Inflammatory macrophage treated with lipopolysaccharide for 1 hour (primary cell): ENCODE measurements at regions not wholly inside any gene's neighbourhood (a gene's known extent, or its start where the extent isn't known, plus 50 kb on each side); places are given as distances from the start of the nearest gene placed in this dataset.

ENCODE experiments used
- DNase-seq, 2 donors: peaks; one replicate each; pipeline ENCODE4 v3.0.0-alpha.2; 2020 to 2022

GRCh38 chr2:59033661-59034060 is 792.5 kb upstream of the FANCL start:
- no peak for DNase-seq

GRCh38 chr2:59032499-59032898 is 791.4 kb upstream of the FANCL start:
- no peak for DNase-seq

DNA sequence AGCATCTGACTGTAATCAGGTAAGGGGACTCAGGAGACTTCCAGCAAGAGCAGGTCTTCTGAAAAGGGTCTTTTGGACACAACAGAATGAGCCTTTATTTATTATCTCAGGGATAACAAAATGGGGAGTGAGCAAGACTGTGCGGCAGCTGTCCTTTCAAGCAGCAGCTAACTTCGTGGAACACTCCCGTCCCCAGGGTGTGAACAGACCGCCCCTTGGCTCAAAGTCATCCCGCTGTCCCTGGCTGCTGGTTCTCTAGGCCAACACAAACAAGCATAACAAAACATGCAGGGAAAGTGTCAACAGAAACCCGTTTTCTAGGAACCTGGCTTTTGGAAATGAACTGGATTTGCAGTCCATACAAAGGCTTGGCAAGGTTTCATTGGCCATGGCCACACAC is 787.9 kb upstream of the FANCL start:
- DNase-seq = no peak

GRCh38 chr2:59027320-59027719 is 786.2 kb upstream of the FANCL start:
- DNase-seq = no peak

- DNase-seq = peak; percentile 22 to 69
Observed at GRCh38 chr2:59025157-59025757, 784.1 kb upstream of the FANCL start.

GRCh38 chr2:59021786-59022185 is 780.7 kb upstream of the FANCL start:
- DNase-seq = no peak

GRCh38 chr2:59019566-59020159 is 778.5 kb upstream of the FANCL start:
- no peak for DNase-seq

DNA sequence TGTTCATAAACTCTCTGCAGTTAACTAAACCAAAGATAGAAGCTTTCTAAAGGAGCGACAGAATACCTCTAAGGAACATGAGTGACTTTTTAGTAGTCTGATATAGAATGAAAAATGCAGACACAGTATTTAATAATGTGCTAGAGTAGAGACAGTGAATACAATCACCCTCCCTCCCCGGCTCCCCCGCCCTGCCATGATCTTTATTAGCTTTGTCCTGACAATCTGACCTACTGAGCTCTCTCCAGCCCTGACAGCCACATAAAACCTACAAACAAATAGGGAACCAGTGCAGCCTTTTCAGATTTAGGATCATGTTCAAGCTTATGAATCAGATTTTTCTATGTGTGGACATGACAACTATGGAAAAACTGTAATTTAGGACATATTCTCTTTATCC is 777.6 kb upstream of the FANCL start:
- DNase-seq = no peak

DNA sequence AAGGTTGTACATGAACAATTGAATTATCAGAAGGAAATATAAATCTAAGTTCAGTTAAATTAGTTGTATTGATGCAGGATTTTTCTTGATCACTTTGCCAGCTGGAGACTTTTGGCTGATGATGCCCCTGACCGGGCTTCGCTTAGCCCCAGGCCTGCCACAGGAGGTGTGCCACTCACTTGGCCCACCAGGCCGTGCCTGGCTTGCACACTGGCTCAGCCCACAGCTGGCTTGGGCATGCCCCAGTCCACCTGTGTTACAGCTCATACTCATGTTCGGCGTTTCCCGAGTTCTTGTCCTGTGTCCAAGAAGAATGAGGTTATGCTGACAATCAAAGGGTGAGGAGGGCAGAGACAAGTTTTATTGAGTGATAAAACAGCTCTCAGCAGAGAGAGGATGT is 773.9 kb upstream of the FANCL start:
- DNase-seq = no peak

DNA sequence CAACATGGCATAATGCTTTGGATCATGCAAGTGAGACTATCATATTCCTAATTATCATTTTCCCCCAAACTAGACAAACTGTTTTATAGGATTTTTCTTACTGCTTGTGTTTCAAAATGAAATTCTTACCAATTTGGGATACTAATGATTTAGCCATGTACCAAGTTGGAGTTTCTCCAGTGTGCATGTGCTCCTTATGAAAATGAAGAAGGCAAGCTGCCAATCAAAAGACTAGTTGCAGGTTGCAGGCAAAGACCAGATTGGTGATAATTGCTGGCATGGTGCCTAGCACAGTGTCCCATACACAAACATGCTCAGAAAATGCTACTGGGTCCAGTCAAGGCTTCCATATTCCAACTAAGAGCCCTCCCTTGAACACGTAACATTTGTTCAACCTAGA is 771.8 kb upstream of the FANCL start:
- no peak for DNase-seq

- no peak for DNase-seq
Observed at GRCh38 chr2:59012234-59012633, 771.1 kb upstream of the FANCL start.

DNA sequence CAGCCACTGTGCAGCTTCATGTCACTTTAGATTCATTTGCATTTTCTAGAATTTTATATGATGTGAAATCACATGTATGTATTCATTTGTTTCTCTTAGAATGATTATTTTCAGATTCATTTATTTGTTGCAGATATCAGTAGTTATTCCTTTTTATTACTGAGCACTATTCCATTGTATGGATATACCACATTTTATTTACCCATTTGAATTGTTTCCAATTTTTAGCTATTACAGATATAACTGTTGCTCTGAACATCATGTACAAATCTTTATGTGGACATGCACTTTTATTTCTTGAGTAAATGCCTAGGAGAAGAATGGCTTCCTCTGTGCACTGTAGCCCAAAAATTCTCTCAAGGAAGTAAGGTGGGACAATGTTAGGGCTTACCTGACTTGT is 767.8 kb upstream of the FANCL start:
- no peak for DNase-seq

DNA sequence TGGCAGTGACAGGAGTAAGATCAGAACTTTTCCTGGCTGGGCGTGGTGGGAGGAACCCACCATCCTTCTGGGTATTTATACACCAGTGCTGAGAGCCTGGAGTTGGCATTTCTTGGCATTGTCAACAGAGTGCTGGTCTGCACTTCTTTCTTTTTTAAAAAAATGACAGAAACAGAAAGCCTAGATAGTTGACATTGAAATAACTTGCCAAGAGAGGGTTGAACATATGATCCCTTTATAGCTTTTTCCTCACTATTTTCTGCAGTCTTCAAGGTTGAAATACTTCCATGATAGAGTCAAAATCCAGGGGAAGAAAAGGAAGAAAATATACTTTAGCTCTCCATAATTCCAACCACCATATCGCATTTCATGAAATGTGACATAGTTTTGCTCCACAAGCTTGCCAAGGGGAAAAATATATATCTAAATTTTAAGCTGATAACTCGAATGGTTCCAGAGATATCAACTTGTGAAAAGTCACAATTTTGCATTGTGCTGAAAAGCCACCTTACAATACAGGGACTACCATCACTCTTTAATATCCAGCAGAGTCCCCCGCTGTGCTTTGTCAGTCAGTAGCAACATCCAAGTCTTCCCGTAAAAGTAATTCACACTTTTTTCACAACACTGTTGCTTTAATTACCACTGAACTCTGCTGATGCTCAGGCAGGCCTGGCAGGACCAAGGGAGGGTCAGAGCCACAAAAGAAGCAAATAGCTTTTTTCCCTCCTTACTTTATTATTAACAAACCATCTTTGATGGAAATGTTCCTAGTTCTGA is 764.9 kb upstream of the FANCL start:
- no peak for DNase-seq

- DNase-seq = no peak
Observed at GRCh38 chr2:59004621-59005020, 763.5 kb upstream of the FANCL start.

GRCh38 chr2:59000796-59001195 is 759.7 kb upstream of the FANCL start:
- no peak for DNase-seq

GRCh38 chr2:58992062-58992706 is 751.1 kb upstream of the FANCL start:
- no peak for DNase-seq

GRCh38 chr2:58991357-58991756 is 750.2 kb upstream of the FANCL start:
- no peak for DNase-seq

- no peak for DNase-seq
Observed at GRCh38 chr2:58985541-58985940, 744.4 kb upstream of the FANCL start.

GRCh38 chr2:58984731-58985130 is 743.6 kb upstream of the FANCL start:
- no peak for DNase-seq

- no peak for DNase-seq
Observed at GRCh38 chr2:58983111-58983510, 742.0 kb upstream of the FANCL start.

DNA sequence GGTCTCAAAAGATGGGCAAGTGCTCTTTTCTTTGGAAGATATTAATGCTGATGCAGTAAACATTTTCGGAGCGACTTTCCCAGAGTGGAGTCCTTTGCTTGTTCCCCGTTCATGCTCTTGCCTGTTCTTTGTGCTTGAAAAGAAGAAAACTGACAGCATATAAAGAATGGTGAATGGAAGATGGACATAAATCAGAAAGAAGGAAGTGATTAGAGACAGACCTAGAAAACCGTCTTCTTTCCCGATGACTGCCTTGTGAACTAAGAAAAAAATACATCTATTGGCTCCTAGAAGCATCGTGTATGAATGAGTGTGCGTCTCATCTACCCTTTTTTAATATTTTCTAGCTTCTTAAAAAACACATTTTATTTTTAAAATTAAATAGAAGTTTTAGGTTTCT is 740.1 kb upstream of the FANCL start:
- DNase-seq = no peak

DNA sequence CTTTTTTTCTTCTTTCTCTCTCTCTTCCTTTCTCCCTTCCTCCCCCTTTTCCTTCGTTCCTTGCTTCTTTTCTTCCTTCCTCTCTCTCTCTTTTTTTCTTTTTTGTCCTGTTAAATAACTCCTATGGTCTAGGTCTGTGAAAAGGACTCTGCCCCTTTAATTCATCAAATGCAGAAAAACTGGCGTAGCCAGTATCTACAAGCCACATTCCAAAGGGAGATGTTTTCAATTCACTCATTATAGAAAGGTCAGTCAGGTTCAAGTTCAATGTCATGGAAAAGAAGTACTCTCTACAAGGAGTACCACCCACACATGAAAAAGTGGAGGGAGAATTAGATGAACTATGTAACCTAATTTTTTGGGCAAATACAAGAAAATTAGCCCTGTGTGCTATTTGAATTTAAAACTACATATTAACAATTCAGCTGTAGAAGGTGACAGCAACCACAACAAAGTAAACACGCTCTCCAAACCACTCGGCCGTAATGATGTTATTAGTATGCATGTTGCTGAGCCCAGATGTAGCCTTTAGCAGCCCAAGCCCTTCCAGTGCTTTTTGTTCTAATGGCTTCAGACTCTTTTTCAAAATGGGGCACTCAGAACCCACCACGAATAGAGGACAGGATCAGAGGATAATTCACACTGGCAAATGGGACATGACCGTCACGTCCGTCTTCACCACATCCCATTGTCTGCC is 735.4 kb upstream of the FANCL start:
- DNase-seq = no peak

- no peak for DNase-seq
Observed at GRCh38 chr2:58974881-58975280, 733.8 kb upstream of the FANCL start.
